GM18858 (cell line): ENCODE measurements at regions not wholly inside any gene's neighbourhood (a gene's known extent, or its start where the extent isn't known, plus 50 kb on each side); places are given as distances from the start of the nearest gene placed in this dataset.

Source experiments
- ATAC-seq: cut with Tn5 transposase; IDR thresholded peaks from one replicate; pipeline ENCODE4 v1.9.1; 2021; ENCODE audit not compliant: unreplicated experiment

DNA sequence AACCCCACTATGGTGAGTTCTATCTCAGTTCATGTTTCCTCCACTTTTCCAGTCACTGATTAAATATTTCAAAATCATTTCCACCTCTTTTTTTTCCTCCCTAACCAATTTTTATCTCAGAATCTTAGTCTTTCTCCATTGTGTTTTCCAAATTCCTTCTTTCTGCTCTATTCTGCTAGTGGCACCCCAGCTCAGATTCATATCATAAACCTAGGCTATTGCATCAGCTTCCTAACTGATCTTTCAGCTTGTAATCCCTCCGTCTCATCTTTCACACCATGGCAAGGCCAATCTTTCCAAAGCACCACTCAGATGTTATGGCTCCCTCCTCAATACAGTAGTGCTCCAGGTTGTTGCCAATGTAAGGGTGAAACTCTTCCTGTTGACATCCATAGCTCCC, 631.9 kb downstream of the PLPP3 start:
- ATAC-seq: no peak

DNA sequence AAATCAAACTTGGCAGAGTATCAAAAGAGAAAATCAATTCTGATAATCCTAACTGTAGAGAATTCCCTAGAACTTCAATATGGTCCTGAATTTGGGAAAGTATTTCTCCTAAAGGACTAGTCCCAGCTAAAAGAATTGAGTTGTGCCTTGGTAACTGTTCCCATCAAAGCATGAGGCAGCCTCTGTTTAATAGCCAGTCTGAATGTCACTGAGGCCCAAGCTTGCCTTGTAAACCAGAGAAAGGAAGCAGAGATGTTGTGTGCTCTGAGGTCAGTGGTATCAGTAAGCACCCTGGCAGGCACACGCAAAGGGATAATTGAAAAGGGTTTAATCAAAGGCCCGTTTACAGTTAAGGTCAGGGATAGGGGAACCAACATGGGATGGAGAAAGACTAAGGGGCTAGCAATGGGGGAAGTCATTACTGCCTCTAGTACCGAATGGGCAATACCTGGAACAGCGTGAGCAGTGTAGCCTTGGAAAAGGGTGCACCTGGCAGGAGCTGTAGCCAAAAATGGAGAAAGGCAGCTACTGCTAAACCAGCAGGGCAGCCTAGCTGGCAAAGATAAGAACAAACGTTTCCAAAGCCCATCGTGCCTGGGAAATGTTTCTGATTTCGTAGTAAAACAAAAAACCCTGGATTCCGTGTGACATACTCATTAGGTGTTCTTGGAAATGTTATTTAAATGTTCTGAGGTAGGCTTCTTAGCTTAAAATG, 635.5 kb downstream of the PLPP3 start:
- ATAC-seq: no peak

DNA sequence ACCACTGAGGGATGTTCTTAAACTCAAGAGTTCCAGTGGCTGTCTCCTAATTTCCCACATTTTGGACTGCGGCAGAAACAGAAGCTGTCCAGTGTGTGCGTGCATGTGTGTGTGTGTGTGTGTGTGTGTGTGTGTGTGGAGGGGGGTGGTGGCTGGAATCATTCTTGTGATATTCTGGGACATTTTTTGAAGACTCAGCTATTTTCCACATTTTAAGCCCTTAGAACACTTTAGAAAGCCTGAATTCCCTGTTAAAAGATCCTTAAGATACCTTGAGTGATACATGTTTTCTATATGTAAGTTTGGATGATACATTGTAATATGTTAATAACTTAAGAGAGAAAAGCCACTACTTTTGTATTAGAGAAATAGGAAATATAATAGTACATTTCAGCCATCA, 636.4 kb downstream of the PLPP3 start:
- ATAC-seq: no peak

DNA sequence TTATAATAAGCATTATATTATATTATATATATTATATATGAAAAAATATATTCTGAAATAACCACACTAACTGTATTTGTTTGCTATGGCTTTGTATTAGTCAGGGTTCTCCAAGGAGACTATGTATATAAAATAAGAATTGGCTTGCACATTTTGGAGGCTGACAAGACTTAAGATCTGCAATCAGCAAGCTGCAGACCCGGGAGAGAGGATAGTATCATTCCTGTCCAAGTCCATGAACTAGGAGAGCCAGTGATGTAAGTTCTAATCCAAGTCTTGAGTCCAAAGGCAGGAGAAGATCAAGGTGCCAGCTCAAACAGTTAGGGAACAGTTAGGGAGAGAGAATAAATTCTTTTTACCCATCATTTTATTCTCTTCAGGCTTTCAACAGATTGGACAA, 639.5 kb downstream of the PLPP3 start:
- ATAC-seq: no peak

DNA sequence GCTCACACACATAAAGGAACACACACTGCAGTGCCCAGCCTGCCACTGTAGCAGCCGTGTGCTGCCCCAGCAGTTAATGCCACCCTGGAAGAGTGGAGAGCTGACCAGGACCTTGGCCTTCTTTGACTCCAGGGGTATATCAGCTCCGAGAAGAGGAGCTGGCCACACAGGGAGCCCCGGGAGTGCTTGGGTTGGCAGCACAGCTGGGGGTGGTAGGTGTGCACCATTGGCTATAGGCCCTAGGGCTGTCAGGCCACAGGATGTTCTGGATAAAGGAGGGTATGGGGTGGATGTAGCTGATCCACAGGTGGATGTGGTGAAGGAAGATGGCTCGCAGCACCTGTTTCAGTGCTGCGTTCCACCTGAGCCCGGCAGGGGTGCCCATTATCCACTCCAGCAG, 640.5 kb downstream of the PLPP3 start:
- no peak for ATAC-seq

DNA sequence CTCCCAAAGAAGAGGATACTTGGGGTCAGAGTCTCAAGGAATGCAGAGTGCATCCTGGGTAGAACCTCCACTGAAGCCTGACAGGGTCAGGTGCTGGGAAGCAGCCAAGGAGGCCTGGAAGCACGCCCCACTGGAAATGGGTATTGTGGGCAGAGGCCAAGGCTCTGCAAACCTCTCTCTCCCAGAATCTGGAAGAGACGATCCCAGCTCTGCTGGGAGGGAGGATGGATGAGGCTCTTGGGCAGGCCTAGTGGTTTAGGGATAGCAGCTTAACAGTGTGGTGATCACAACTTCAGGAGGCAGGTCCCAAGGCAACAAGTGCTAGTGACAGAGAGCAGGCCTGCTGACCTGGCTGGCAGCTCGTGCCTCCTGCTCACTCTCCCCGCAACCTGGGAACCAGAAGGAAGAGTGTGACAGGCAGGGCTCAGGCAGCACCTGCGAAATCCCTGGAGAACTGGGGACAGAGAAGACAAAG, 641.0 kb downstream of the PLPP3 start:
- no peak for ATAC-seq

DNA sequence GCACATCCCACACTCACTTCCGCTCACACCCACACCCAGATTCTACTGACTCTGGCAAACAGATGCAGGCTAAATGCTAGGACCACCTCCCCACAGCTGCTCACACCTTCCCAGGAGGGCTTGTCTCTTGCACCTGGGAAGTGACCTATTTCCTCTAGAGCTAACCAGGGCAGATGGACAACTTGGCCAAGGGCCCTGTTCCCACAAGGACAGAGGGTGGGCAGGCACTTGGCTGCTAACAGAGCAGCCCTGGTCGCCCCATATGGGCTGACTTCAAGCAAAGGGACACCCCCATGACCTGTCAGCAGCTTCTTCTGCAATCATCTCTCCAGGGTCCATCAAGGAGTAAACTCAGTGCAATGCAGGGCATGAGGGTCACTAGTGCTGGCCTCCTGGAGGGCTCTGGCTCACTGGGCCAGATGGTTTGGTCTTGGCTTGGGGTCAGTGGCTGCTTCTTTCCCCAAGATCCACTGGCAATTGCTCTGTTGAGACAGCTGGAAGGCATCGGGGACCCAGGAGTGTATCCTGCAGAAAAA, 641.5 kb downstream of the PLPP3 start:
- ATAC-seq: no peak

DNA sequence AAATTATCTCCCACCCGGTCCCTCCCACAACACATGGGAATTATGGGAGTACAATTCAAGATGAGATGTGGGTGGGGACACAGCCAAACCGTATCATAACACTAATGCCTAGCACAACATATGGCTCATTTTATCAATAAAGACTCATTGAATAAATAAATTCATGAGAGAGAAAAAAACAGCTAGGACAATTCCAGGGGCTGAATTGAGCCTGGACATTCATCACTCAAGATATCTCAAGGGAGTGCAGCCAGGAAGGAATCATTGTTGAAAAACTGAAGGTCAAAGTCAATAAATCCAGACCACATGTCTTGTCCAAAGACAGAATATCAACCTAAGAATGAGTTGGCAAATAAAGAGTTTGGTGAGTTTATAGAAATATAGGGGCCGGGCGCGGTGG, 644.1 kb downstream of the PLPP3 start:
- ATAC-seq: no peak

DNA sequence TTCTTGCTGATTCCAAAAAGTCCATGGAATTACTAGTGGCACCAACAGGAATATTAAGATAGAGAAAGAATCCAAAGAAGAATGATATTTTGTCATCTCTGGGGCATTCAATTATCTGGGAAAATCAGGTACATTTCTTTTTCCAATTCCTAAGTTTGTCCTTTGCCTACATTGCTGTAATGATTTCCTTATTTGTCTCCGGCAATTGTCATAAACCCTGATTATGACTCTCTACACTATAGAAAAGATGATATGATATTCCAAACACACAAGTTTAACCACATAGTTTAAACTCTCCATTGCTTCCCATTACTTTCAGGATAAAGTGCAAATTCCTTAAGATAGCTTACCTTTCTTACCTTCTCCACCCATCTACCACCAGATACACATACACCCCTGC, 647.0 kb downstream of the PLPP3 start:
- no peak for ATAC-seq

DNA sequence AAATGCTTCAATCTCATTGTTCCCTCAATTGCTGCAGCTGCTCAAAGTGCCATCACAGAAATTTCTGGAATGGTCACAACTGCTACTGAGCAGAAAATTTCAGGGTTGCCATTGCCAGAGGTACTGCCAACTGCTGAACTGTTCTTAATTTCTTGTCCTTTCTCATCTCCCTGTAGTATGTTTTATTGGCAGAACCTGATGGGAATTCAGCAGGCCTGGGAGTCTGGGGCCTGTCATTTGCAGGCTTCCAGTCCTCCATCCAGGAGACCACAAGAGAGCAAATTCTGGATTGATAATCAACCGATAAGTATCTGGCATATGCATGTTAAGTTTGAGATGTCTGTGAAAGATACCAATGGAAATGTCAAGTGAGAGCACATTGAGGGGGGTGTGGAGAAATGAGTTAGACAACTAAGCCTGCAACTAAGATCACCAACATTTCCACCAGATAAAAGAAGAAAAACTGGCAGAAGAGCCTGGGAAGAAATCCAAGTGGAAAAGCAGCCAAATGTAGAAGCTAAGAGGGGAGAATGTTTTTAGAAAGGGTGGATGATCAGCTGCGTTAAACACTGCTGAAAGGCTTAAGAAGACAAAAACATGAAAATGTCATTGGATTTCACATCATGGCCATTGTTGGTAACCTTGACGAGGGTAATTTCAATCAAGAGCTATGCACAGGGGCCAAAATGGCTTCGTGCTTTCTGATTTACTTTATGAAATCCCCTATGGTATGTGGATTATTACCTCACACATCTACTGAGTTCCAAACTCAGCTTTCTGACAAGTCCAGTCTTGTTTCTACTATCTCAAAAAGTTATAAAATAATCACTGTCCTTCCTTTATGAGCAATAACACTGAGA, 648.1 kb downstream of the PLPP3 start:
- no peak for ATAC-seq

DNA sequence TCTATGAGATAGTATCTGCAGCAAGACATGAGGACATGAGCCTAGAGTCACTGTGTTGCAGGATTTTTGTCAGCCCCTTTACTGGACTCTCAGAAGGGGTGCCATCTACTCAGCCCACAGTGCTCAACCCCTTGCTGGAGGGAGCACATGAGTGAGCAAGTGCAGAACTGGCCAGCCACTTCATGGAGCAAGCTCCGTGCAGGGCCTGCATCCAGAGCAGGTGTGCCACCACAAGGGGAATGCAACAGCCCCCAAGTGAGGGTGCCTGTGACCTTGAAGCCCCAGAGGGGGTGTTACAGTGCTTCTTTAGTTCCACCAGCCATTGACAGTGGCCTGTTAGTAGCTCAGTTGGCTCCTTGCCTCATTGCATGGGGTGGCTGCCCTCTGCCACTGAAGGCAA, 649.7 kb downstream of the PLPP3 start:
- no peak for ATAC-seq

DNA sequence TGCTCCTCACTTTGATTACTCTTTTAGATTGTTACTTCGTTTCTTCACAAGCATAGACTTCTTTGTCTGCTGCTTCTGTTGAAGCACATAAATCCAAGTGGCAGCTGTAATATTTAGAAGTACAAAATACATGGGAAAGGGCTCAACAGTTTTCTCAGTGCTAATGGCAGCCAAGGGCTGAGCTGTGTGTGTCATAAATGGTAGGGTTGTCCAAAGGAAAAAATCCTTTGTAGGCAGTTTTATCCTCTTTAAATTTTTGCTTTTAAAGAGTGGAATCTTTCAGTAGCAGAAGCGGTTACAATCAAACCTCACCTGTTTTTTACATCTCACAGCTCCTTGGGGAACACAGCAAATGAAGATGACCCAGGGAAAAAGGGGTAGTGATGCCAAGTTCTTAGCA, 650.8 kb downstream of the PLPP3 start:
- no peak for ATAC-seq

DNA sequence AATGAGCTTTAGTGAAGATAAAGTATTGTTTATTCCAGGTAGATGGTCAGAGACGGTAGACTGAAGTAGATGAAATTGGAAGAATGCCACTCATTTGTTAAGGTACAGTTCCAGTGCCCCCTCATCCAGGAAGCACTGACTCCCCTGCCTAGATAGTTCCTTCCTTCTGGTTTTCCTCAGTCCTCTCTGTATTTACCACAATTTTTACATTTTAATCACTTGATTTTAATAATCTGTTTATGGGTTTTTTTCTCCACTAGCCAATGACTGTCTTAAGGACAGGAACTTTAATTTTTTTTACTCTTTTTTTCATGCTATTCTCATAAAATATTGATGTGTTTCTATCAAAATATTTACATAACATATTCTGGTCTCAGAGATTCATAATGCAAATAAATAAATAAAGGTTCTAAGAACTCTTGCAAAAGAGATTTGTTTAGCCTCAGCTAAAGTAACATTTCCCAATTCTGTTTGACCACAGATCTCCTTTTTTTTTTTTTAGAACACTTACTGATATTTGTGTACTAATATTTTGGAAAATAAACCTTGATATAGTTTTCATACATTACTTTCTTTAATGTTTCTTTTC, 651.6 kb downstream of the PLPP3 start:
- no peak for ATAC-seq

DNA sequence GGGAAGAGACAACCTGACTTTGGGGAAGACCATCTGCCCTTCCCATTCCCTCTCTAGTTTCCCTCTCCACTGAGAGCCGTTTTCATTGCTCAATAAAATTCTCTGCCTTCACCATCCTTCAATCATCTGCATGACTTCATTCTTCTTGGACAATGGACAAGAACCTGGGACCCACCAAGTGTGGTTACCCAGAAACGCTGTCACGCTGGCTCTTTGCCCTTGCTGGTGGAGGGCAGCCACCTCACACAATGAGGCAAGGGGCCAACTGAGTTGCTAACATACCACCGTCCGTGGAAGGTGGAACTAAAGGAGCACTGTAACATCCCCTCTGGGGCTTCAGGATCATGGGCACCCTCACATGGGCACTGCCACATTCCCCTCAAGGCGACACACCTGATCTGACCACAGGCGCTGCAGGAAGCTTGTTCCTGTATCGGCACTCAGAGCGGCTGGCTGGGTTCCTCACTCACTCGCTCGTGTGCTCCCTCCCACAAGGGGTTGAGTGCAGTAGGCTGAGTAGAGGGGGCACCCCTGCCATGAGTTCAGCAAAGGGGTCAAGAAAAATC, 652.4 kb downstream of the PLPP3 start:
- ATAC-seq: no peak

DNA sequence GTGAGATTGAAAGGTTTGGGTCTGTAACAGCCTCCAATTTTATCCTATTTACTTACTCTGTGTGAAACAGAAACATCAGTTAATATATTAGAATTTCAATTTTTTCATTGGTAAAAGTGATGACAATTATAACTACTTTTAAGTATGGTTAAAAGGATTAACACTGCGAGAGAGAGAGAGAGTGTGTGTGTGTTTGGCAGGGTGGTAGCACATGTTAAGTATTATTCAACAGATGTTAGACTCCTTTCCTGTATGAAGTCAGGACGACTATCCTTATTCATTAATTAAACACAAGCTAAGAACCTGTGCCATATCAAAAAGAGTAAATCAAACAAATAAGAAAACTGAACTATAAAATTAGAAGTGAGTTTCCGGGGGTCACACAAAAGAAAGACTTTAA, 662.5 kb downstream of the PLPP3 start:
- ATAC-seq: no peak

DNA sequence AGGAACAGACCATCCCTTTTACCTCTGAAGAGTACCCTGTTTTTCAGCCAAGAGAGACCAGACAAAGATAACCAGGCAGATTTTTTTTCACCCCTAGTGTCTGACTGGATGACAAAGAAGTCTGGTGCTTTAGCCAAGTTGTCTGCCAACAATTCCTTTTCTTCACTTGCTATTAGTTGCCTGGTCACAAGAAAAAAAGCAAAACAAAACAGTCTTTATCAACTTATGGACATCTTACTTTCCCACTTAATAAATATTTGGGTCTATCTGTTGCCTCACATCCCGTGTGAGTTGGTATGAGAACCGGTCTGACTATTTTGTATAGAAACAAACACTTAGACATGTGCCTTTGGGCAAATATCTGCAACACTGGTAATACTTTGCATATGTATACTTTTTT, 662.9 kb downstream of the PLPP3 start:
- ATAC-seq: no peak

DNA sequence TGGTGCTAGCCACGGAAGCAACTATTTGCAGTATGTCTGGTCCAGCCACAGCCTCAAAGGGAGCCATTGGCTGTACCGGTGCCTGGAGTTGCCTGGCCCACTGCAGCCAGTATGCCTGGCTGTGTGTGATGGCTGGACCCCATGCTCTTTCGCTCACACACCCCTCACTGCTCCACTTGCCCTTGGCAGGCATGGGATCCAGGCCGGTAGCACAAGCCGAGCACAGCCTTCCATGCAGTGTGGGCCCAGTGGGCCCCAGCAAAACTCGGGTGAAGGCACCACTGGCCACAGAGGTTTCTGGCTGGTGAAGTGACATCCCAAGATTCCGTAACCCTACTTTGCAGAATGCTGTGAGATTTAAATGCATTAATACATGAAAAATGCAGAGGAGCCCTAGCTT, 665.8 kb downstream of the PLPP3 start:
- ATAC-seq: no peak

DNA sequence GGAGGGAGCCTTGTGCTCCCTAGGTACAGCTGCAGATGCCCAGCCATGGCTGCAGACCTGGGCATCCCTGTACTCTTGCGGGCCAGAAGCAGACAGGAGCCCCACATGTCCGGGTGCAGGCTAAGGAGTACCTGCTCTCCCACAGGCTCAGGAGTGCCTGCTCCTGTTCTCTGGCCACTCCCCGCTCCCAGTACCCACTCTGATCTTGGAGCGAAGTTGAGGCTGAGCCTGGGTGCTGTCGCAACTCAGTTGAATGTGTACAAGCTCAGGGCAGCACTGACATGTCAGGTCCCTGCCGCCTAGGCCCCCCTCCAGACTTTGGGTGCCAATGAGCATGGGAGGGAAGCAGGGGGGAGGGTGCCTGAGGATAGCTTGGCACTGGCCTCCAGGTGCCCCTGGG, 666.9 kb downstream of the PLPP3 start:
- ATAC-seq: no peak

DNA sequence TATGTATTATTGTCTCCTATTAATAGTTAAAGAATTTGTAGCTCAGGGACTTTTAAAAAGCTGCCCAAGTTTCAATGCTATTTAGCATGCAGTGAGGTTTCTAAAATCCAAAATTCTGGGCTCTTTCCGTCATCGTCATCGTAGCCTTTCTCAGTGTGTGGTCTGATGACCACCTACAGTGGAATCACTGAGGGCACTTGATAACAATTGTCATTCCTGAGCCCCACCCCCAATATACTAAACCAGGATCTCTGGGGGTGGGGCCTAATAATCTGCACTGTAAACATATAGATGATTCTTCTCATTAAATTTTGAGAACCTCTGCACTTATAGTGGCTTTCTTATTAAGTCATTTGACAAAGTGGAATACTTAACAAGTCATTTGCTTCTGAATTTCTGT, 674.8 kb downstream of the PLPP3 start:
- ATAC-seq: no peak

DNA sequence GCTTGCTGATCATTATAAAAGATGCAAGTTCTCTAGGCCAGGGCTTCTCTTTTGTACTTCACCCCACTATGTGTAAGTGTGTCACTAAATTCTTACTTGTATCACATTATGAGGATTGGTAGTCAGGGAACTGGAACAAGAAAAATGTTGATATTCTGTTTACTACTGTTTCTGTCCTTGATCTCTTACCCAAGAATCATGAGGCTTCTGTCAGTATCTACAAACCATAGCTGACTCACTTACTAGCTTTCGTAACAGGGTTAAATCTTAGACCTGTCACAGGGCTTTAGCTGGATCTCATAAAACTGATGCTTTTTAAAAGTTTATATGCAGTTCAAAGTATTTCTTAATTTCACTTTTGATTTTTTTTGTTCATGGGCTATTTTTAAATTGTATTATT, 681.2 kb downstream of the PLPP3 start:
- no peak for ATAC-seq

DNA sequence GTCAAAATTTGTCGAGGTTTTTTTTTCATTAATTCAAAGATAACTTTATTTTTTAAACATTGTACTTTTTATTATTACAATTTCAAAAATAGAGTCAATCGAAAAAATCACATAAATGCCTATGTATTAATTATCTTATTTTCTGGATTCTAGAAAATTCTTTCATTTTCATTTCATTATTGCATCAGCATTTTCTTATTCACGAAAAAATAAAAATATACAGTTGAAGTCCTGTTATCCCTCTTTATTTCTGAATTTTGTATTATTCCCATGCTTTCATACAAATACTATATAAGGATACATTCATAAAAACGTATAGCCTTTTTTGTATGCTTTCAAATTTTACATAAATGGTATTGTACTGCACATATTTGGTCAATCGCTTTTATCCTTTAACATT, 681.0 kb upstream of the USP24 start:
- ATAC-seq: no peak

DNA sequence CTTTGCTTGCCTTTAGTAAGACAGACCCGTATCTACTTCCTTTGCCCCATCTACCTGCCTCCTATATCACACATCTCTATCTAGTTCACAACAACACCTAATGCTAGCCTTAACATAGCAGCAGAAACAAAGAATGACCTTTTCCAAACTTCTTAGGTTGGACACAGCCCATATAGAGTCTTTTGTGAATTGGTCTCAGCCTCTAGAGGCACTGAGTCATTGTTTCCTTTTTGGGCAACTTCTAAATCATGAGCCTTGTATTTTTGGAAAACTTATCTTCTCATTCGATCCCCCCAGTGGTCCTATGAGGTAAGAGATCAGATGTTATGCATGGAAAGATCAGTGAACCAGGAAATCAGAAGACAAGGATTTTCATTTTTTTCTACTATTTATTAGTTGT, 679.4 kb upstream of the USP24 start:
- ATAC-seq: no peak
